Central memory CD4-positive, alpha-beta T cell (primary cell): ENCODE measurements at regions not wholly inside any gene's neighbourhood (a gene's known extent, or its start where the extent isn't known, plus 50 kb on each side); places are given as distances from the start of the nearest gene placed in this dataset.

Experiments used
- DNase-seq: peaks from one replicate; pipeline ENCODE4 v3.0.0; 2022

GRCh38 chr5:2180456-2180855 is 297.7 kb upstream of the IRX4 start:
- DNase-seq, result no peak

GRCh38 chr5:2179861-2180260 is 297.1 kb upstream of the IRX4 start:
- no peak for DNase-seq

GRCh38 chr5:2178528-2178927 is 295.8 kb upstream of the IRX4 start:
- DNase-seq, result no peak

- DNase-seq, result no peak
Measured at GRCh38 chr5:2178071-2178477, 295.3 kb upstream of the IRX4 start.

GRCh38 chr5:2177244-2177643 is 294.5 kb upstream of the IRX4 start:
- DNase-seq, result no peak

- DNase-seq, result no peak
Measured at GRCh38 chr5:2176581-2176980, 293.9 kb upstream of the IRX4 start.

GRCh38 chr5:2175842-2176404 is 293.2 kb upstream of the IRX4 start:
- no peak for DNase-seq

- DNase-seq, result no peak
Measured at GRCh38 chr5:2175041-2175440, 292.3 kb upstream of the IRX4 start.

GRCh38 chr5:2174538-2174937 is 291.8 kb upstream of the IRX4 start:
- DNase-seq, result no peak

GRCh38 chr5:2173151-2173834 is 290.6 kb upstream of the IRX4 start:
- no peak for DNase-seq

- DNase-seq, result no peak
Measured at GRCh38 chr5:2172471-2172870, 289.7 kb upstream of the IRX4 start.

GRCh38 chr5:2170761-2171160 is 288.0 kb upstream of the IRX4 start:
- no peak for DNase-seq

- DNase-seq, result no peak
Measured at GRCh38 chr5:2169850-2170760, 287.4 kb upstream of the IRX4 start.

GRCh38 chr5:2169430-2169808 is 286.7 kb upstream of the IRX4 start:
- DNase-seq, result no peak

- DNase-seq, result no peak
Measured at GRCh38 chr5:2168601-2169429, 286.1 kb upstream of the IRX4 start.

- DNase-seq, result no peak
Measured at GRCh38 chr5:2167671-2168070, 284.9 kb upstream of the IRX4 start.

GRCh38 chr5:2166979-2167377 is 284.3 kb upstream of the IRX4 start:
- no peak for DNase-seq

GRCh38 chr5:2166306-2166978 is 283.7 kb upstream of the IRX4 start:
- DNase-seq, result no peak

GRCh38 chr5:2165615-2166305 is 283.0 kb upstream of the IRX4 start:
- no peak for DNase-seq

GRCh38 chr5:2165203-2165602 is 282.5 kb upstream of the IRX4 start:
- DNase-seq, result no peak

- DNase-seq, result no peak
Measured at GRCh38 chr5:2164586-2164985, 281.9 kb upstream of the IRX4 start.
